ENCODE measurements at regions not wholly inside any gene's neighbourhood (a gene's known extent, or its start where the extent isn't known, plus 50 kb on each side); places are given as distances from the start of the nearest gene placed in this dataset.

DNA sequence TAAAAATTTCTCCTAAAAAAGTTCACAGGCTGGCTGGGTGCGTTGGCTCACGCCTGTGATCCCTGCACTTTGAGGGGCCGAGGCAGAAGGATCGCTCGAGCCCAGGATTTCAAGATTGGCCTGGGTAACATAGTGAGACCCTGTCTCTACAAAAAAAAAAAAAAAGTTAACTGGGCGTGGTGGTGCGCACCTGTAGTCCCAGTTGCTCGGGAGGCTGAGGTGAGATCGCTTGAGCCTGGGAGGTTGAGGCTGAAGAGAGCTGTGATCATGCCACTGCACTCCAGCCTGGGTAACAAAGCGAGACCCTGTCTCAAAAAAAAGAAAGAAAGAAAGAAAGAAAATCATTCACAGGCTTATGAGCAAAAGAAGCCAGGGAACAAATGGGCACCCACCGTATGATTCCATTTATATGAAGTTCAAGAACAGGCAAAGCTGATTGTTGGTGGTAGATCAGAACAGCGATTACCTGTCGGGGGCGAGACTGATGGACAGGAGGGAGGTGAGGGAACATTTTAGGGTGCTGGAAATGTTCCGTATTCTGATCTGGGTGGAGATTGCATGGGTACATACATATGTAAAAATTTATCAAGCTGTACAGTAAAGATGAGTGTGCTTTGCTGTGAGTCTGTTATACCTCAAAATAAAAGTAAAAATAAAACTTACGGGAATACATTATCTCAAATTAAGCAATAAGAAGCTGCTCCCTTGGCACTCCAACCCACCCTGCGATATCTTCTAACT, 77.1 kb downstream of the FGD2 start:
- TF ChIP-seq, protein P1, sequence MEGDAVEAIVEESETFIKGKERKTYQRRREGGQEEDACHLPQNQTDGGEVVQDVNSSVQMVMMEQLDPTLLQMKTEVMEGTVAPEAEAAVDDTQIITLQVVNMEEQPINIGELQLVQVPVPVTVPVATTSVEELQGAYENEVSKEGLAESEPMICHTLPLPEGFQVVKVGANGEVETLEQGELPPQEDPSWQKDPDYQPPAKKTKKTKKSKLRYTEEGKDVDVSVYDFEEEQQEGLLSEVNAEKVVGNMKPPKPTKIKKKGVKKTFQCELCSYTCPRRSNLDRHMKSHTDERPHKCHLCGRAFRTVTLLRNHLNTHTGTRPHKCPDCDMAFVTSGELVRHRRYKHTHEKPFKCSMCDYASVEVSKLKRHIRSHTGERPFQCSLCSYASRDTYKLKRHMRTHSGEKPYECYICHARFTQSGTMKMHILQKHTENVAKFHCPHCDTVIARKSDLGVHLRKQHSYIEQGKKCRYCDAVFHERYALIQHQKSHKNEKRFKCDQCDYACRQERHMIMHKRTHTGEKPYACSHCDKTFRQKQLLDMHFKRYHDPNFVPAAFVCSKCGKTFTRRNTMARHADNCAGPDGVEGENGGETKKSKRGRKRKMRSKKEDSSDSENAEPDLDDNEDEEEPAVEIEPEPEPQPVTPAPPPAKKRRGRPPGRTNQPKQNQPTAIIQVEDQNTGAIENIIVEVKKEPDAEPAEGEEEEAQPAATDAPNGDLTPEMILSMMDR (conservative IDR thresholded peaks at IDR 0.05 in 1 of 2, IDR thresholded peaks at IDR 0.05 in 1 of 2; ENCODE audit: extremely low read depth in 1 of 2, insufficient read depth in 1 of 2, low read depth in 1 of 2, low read length in 2 of 2), result no peak
- no peak for TF ChIP-seq EZH2 (IDR thresholded peaks at IDR 0.05; ENCODE audit: borderline replicate concordance, low read length)

All from mammary epithelial cell (primary cell).